ENCODE measurements at regions not wholly inside any gene's neighbourhood (a gene's known extent, or its start where the extent isn't known, plus 50 kb on each side); places are given as distances from the start of the nearest gene placed in this dataset.
"Not testable (repeated sequence)": the region's sequence is repeated elsewhere in the genome, so short reads cannot be mapped to it uniquely, and the experiment has no call there.

DNA sequence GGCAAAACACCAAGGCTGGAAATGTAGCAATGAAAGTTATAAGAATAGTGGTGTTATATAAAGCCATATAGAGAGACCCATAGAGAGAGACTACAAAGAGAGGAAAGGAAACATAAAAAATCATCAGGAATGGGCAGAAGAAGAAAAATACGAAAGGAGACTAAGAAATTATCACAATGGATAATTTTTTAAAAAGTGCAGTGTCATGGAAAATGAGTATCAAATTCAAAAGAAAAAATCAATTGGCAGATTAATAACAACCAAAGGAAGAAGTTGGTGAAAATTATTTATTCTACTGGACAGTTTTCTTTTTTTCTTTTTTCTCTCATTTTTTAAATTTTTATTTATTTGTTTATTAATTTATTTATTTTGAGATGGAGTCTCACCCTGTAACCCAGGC lies 1488.4 kb upstream of the WWC1 start:
- no peaks in the 10 kb centered on the region for H3K36me3 Mint-ChIP-seq (ENCODE audit: low read depth)
- no peaks in the 10 kb centered on the region for H3K4me1 Mint-ChIP-seq (ENCODE audit: low read depth)
- no peaks in the 10 kb centered on the region for H3K27me3 Mint-ChIP-seq (ENCODE audit: low read depth)
- H3K9me3 Mint-ChIP-seq (ENCODE audit: low read depth): peaks cover 27% of the 10 kb centered on the region
- H3K4me3 Mint-ChIP-seq (ENCODE audit: unreplicated experiment): no peak overlapping the region
- TF ChIP-seq, protein P1, sequence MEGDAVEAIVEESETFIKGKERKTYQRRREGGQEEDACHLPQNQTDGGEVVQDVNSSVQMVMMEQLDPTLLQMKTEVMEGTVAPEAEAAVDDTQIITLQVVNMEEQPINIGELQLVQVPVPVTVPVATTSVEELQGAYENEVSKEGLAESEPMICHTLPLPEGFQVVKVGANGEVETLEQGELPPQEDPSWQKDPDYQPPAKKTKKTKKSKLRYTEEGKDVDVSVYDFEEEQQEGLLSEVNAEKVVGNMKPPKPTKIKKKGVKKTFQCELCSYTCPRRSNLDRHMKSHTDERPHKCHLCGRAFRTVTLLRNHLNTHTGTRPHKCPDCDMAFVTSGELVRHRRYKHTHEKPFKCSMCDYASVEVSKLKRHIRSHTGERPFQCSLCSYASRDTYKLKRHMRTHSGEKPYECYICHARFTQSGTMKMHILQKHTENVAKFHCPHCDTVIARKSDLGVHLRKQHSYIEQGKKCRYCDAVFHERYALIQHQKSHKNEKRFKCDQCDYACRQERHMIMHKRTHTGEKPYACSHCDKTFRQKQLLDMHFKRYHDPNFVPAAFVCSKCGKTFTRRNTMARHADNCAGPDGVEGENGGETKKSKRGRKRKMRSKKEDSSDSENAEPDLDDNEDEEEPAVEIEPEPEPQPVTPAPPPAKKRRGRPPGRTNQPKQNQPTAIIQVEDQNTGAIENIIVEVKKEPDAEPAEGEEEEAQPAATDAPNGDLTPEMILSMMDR (IDR thresholded peaks at IDR 0.05): no peak
- H3K27ac Mint-ChIP-seq (ENCODE audit: unreplicated experiment): no peak overlapping the region
- DNase-seq (ENCODE audit: low spot score): no peak

DNA sequence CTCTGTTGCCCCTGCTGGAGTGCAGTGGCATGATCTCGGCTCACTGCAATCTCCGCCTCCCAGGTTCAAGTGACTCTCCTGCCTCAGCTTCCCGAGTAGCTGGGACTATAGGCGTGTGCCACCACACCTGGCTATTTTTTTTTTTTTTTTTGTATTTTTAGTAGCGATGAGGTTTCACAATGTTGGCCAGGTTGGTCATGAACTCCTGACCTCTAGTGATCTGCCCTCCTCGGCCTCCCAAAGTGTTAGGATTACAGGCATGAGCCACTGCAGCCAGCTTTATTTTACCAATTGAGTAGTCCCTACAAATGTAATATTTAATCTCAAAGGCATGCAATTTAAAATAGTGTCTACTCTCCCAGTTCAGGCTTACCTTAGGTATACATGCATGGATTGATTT lies 1487.2 kb upstream of the WWC1 start:
- not testable (repeated sequence) for H3K4me1 Mint-ChIP-seq (ENCODE audit: low read depth); H3K4me3 Mint-ChIP-seq (ENCODE audit: unreplicated experiment)

GRCh38 chr5:166804693-166805092 lies 1486.8 kb upstream of the WWC1 start:
- DNase-seq (ENCODE audit: low spot score); H3K36me3 Mint-ChIP-seq (ENCODE audit: low read depth); H3K27ac Mint-ChIP-seq (ENCODE audit: unreplicated experiment); H3K4me1 Mint-ChIP-seq (ENCODE audit: low read depth); H3K4me3 Mint-ChIP-seq (ENCODE audit: unreplicated experiment); H3K27me3 Mint-ChIP-seq (ENCODE audit: low read depth): not testable (repeated sequence)
- peaks cover 28% of the 10 kb centered on the region for H3K9me3 Mint-ChIP-seq (ENCODE audit: low read depth)

More for the DNA sequence above, 1487.2 kb upstream of the WWC1 start:
- not testable (repeated sequence) for DNase-seq (ENCODE audit: low spot score); H3K36me3 Mint-ChIP-seq (ENCODE audit: low read depth); H3K27me3 Mint-ChIP-seq (ENCODE audit: low read depth); H3K27ac Mint-ChIP-seq (ENCODE audit: unreplicated experiment)
- peaks cover 29% of the 10 kb centered on the region for H3K9me3 Mint-ChIP-seq (ENCODE audit: low read depth)

DNA sequence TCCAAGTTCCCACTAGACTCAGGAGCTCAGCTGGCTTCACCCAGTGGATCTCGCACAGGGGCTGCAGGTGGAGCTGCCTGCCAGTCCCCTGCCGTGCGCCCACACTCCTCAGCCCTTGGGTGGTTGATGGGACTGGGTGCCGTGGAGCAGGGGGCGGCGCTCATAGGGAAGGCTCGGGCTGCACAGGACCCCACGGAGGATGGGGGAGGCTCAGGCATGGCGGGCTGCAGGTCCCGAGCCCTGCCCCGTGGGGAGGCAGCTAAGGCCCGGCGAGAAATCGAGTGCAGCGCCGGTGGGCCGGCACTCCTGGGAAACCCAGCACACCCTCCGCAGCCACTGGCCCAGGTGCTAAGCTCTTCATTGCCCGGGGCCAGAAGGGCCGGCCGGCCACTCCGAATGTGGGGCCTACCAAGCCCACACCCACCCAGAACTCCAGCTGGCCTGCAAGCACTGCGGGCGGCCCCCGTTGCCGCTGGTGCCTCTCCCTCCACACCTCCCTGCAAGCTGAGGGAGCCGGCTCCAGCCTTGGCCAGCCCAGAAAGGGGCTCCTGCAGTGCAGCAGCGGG lies 1481.3 kb upstream of the WWC1 start:
- H3K4me1 Mint-ChIP-seq (ENCODE audit: low read depth); H3K27me3 Mint-ChIP-seq (ENCODE audit: low read depth): not testable (repeated sequence)

GRCh38 chr5:166810721-166811120 lies 1480.7 kb upstream of the WWC1 start:
- TF ChIP-seq, protein P1 (IDR thresholded peaks at IDR 0.05): no peak
- no peak overlapping the region for H3K4me3 Mint-ChIP-seq (ENCODE audit: unreplicated experiment)
- H3K4me1 Mint-ChIP-seq (ENCODE audit: low read depth): no peaks in the 10 kb centered on the region
- H3K27ac Mint-ChIP-seq (ENCODE audit: unreplicated experiment): no peak overlapping the region
- DNase-seq (ENCODE audit: low spot score): no peak
- H3K9me3 Mint-ChIP-seq (ENCODE audit: low read depth): peaks cover 22% of the 10 kb centered on the region
- H3K27me3 Mint-ChIP-seq (ENCODE audit: low read depth): no peaks in the 10 kb centered on the region
- H3K36me3 Mint-ChIP-seq (ENCODE audit: low read depth): no peaks in the 10 kb centered on the region

More for the DNA sequence above, 1481.3 kb upstream of the WWC1 start:
- not testable (repeated sequence) for H3K27ac Mint-ChIP-seq (ENCODE audit: unreplicated experiment); H3K4me3 Mint-ChIP-seq (ENCODE audit: unreplicated experiment); H3K36me3 Mint-ChIP-seq (ENCODE audit: low read depth)
- peak; percentile 80 for DNase-seq (ENCODE audit: low spot score)
- H3K9me3 Mint-ChIP-seq (ENCODE audit: low read depth): peaks cover 27% of the 10 kb centered on the region

- Mint-ChIP-seq H3K36me3 (ENCODE audit: low read depth) (no peaks in the 10 kb centered on the region), H3K27me3 (ENCODE audit: low read depth) (no peaks in the 10 kb centered on the region), H3K27ac (ENCODE audit: unreplicated experiment) (no peak overlapping the region), H3K4me3 (ENCODE audit: unreplicated experiment) (no peak overlapping the region), H3K4me1 (ENCODE audit: low read depth) (no peaks in the 10 kb centered on the region), H3K9me3 (ENCODE audit: low read depth) (peaks cover 29% of the 10 kb centered on the region)
- DNase-seq (ENCODE audit: low spot score): no peak
- TF ChIP-seq, protein P1 (IDR thresholded peaks at IDR 0.05): no peak
Measured at GRCh38 chr5:166823360-166823759, 1468.1 kb upstream of the WWC1 start.

DNA sequence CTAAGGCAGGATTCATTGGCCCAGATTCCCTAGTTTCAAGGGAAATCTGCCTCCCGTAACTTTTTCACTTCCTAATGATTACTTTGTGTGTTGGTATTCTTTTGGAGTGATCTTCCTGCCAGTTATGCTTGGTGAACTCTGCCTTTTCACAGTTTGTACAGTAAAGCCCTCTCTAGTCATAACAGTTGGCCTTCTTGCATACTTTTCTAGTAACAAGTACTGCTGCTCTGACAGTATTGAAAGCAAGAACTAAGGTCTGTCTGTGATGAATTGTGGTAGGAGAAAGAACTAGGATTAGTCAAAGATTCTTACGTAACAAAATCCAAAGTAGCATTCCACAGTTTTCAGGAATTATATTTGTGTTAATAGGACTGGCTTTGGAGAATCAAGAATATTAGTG lies 1457.2 kb upstream of the WWC1 start:
- TF ChIP-seq, protein P1 (IDR thresholded peaks at IDR 0.05): no peak
- Mint-ChIP-seq H3K36me3 (ENCODE audit: low read depth) (no peaks in the 10 kb centered on the region), H3K27ac (ENCODE audit: unreplicated experiment) (no peak overlapping the region), H3K9me3 (ENCODE audit: low read depth) (peaks cover 4% of the 10 kb centered on the region), H3K4me3 (ENCODE audit: unreplicated experiment) (no peak overlapping the region), H3K4me1 (ENCODE audit: low read depth) (no peaks in the 10 kb centered on the region), H3K27me3 (ENCODE audit: low read depth) (no peaks in the 10 kb centered on the region)
- DNase-seq (ENCODE audit: low spot score): no peak
